HG02840 (cell line): ENCODE measurements at regions not wholly inside any gene's neighbourhood (a gene's known extent, or its start where the extent isn't known, plus 50 kb on each side); places are given as distances from the start of the nearest gene placed in this dataset.

Source experiments
- ATAC-seq: cut with Tn5 transposase; IDR thresholded peaks from one replicate; pipeline ENCODE4 v1.9.1; 2021; ENCODE audit warnings: mild to moderate bottlenecking, moderate library complexity, moderate number of reproducible peaks; ENCODE audit not compliant: unreplicated experiment, low FRiP score

GRCh38 chr7:68470836-68471435 is 1127.3 kb upstream of the AUTS2 start:
- no peak for ATAC-seq

GRCh38 chr7:68472688-68473087 is 1125.6 kb upstream of the AUTS2 start:
- no peak for ATAC-seq

GRCh38 chr7:68474661-68475216 is 1123.5 kb upstream of the AUTS2 start:
- ATAC-seq, result no peak

GRCh38 chr7:68476966-68477365 is 1121.3 kb upstream of the AUTS2 start:
- ATAC-seq, result no peak

- ATAC-seq, result no peak
Observed at GRCh38 chr7:68478326-68478725, 1119.9 kb upstream of the AUTS2 start.

GRCh38 chr7:68482800-68483199 is 1115.5 kb upstream of the AUTS2 start:
- no peak for ATAC-seq

GRCh38 chr7:68484731-68485130 is 1113.5 kb upstream of the AUTS2 start:
- ATAC-seq, result no peak

GRCh38 chr7:68485253-68485917 is 1112.9 kb upstream of the AUTS2 start:
- ATAC-seq, result no peak

- ATAC-seq, result no peak
Observed at GRCh38 chr7:68488341-68489060, 1109.8 kb upstream of the AUTS2 start.

- ATAC-seq, result no peak
Observed at GRCh38 chr7:68491523-68492358, 1106.5 kb upstream of the AUTS2 start.

GRCh38 chr7:68492359-68492690 is 1106.0 kb upstream of the AUTS2 start:
- no peak for ATAC-seq

GRCh38 chr7:68503400-68503799 is 1094.9 kb upstream of the AUTS2 start:
- ATAC-seq, result no peak

GRCh38 chr7:68504716-68505115 is 1093.6 kb upstream of the AUTS2 start:
- ATAC-seq, result no peak

- no peak for ATAC-seq
Observed at GRCh38 chr7:68505721-68506120, 1092.6 kb upstream of the AUTS2 start.

GRCh38 chr7:68507668-68508067 is 1090.6 kb upstream of the AUTS2 start:
- no peak for ATAC-seq

- no peak for ATAC-seq
Observed at GRCh38 chr7:68509054-68509453, 1089.2 kb upstream of the AUTS2 start.

GRCh38 chr7:68509603-68510002 is 1088.7 kb upstream of the AUTS2 start:
- no peak for ATAC-seq

GRCh38 chr7:68511281-68511680 is 1087.0 kb upstream of the AUTS2 start:
- no peak for ATAC-seq

- ATAC-seq, result no peak
Observed at GRCh38 chr7:68512466-68512865, 1085.8 kb upstream of the AUTS2 start.

GRCh38 chr7:68518060-68518459 is 1080.2 kb upstream of the AUTS2 start:
- ATAC-seq, result no peak

GRCh38 chr7:68524126-68524525 is 1074.1 kb upstream of the AUTS2 start:
- no peak for ATAC-seq
